ENCODE measurements at regions not wholly inside any gene's neighbourhood (a gene's known extent, or its start where the extent isn't known, plus 50 kb on each side); places are given as distances from the start of the nearest gene placed in this dataset.

- ATAC-seq (ENCODE audit: low FRiP score in 2 of 2) = no peak
- no peaks in the 10 kb centered on the region for H3K4me1 ChIP-seq
- H3K4me3 ChIP-seq = no peak overlapping the region
- no peaks in the 10 kb centered on the region for H3K27me3 ChIP-seq
- no peaks in the 10 kb centered on the region for H3K9me3 ChIP-seq
- 68 to 69% methylated on average over 1 of the region's 1 CpG for WGBS, 2 donors
- no peaks in the 10 kb centered on the region for H3K36me3 ChIP-seq
- TF ChIP-seq EP300 (IDR thresholded peaks at IDR 0.05) (no peak), POLR2AphosphoS5 (IDR thresholded peaks at IDR 0.05) (no peak), POLR2A (IDR thresholded peaks at IDR 0.05) (no peak), CTCF (IDR thresholded peaks at IDR 0.05) (no peak)
- no peak for DNase-seq
- H3K27ac ChIP-seq = no peak overlapping the region
Observed at GRCh38 chr1:69506721-69507120, 61.0 kb upstream of the LRRC7 start.

- WGBS, 2 donors = 71 to 93% methylated on average over 1 of the region's 1 CpG
- Histone ChIP-seq H3K27me3 (no peaks in the 10 kb centered on the region), H3K9me3 (no peaks in the 10 kb centered on the region), H3K36me3 (no peaks in the 10 kb centered on the region), H3K4me1 (no peaks in the 10 kb centered on the region), H3K27ac (no peak overlapping the region), H3K4me3 (no peak overlapping the region)
- DNase-seq (no peak), ATAC-seq (ENCODE audit: low FRiP score in 2 of 2) (no peak)
- TF ChIP-seq POLR2A (IDR thresholded peaks at IDR 0.05) = no peak
- TF ChIP-seq EP300 (IDR thresholded peaks at IDR 0.05) = no peak
- TF ChIP-seq POLR2AphosphoS5 (IDR thresholded peaks at IDR 0.05) = no peak
- no peak for TF ChIP-seq CTCF (IDR thresholded peaks at IDR 0.05)
Observed at GRCh38 chr1:69510026-69510425, 57.7 kb upstream of the LRRC7 start.

GRCh38 chr1:69511426-69512192 lies 56.1 kb upstream of the LRRC7 start:
- no peaks in the 10 kb centered on the region for H3K36me3 ChIP-seq
- TF ChIP-seq POLR2A (IDR thresholded peaks at IDR 0.05) = no peak
- no peak for TF ChIP-seq CTCF (IDR thresholded peaks at IDR 0.05)
- TF ChIP-seq POLR2AphosphoS5 (IDR thresholded peaks at IDR 0.05) = no peak
- TF ChIP-seq EP300 (IDR thresholded peaks at IDR 0.05) = no peak
- no peaks in the 10 kb centered on the region for H3K27me3 ChIP-seq
- H3K9me3 ChIP-seq = no peaks in the 10 kb centered on the region
- DNase-seq = no peak
- 68 to 72% methylated on average over 1 of the region's 1 CpG for WGBS, 2 donors
- H3K4me1 ChIP-seq = no peaks in the 10 kb centered on the region
- no peak overlapping the region for H3K27ac ChIP-seq
- H3K4me3 ChIP-seq = no peak overlapping the region
- ATAC-seq (ENCODE audit: low FRiP score in 2 of 2) = no peak

GRCh38 chr1:69513601-69514000 lies 54.1 kb upstream of the LRRC7 start:
- no peak overlapping the region for H3K27ac ChIP-seq
- DNase-seq (no peak), ATAC-seq (ENCODE audit: low FRiP score in 2 of 2) (no peak)
- no peaks in the 10 kb centered on the region for H3K9me3 ChIP-seq
- H3K4me1 ChIP-seq = no peaks in the 10 kb centered on the region
- no peak overlapping the region for H3K4me3 ChIP-seq
- TF ChIP-seq EP300 (IDR thresholded peaks at IDR 0.05) (no peak), POLR2AphosphoS5 (IDR thresholded peaks at IDR 0.05) (no peak), CTCF (IDR thresholded peaks at IDR 0.05) (no peak), POLR2A (IDR thresholded peaks at IDR 0.05) (no peak)
- no peaks in the 10 kb centered on the region for H3K36me3 ChIP-seq
- no peaks in the 10 kb centered on the region for H3K27me3 ChIP-seq
